Femur (tissue), 1 donor: ENCODE measurements at regions not wholly inside any gene's neighbourhood (a gene's known extent, or its start where the extent isn't known, plus 50 kb on each side); places are given as distances from the start of the nearest gene placed in this dataset.

Experiments used
- DNase-seq: peaks from one replicate; pipeline ENCODE4 v3.0.0-alpha.2; 2017

DNA sequence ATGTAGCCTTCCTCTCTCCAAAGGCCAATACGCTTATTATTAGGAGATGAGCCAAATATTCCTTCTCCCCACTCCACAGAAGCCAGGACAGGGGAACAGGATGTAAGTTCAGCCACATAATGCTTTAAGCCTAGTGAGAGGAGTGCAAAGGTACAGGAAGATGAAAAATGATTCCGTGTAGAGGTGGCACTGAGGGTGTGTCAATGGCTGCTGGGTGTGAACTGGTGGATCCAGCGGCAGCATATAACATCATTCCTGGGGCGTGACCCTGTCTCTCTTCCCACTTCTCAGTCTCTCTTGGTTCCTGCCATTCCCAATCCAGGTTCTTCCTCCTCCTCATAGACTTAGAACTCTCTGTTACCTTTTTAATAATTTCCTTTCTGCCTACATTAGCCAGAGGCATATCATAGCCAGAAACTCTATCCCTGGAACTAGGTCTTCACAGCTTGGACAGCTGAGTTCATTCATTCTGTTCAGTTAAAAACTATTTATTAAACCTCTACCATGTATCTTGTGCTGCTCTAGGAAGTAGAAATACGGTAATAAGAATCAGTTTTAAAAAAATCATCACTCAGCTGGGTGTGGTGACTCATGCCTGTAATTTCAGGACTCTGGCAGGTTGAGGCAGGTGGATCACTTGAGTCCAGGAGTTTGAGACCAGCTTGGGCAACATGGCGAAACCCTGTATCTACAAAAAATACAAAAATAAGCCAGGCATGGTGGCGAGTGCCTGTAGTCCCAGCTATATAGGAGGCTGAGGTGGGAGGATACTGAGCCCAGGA, 58.0 kb upstream of the FAM20A start:
- no peak for DNase-seq

DNA sequence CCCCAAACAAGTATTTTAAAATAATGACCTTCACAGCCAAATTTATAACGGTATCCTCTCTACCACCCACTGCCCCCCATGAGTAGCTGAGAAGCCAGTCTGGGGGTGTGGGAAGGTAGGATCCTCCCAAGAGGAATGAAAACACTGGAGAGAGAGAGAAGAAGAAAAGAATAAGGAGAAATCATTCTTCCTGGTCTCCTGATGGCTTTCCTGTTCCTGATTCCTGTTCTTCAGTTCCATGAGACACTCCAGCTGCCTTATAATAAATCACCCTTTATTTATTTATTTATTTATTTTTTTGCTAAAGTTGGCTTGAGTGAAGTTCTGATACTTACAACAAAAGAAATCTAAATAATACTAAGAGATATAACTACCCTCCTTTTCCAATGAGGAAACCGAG, 56.4 kb upstream of the FAM20A start:
- no peak for DNase-seq

DNA sequence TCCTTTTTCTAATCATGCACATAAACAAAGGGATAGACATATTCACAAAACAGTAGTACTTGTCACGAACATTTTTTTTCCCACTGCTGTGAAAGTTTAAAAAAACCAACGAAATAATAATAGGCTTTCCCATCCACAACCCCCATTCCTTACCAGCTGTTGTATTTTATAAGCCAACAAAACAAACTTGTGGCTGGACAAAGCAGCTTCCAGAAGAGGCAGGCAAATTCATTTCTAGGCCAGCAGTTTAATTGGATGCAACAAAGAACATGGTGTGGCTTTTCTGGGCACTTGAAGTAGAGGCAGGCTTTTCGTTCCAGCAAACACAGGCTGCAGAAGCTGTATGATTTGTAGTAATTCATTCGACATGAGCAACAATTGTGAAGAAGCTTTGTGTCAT, 56.0 kb upstream of the FAM20A start:
- peak; percentile 19 for DNase-seq

DNA sequence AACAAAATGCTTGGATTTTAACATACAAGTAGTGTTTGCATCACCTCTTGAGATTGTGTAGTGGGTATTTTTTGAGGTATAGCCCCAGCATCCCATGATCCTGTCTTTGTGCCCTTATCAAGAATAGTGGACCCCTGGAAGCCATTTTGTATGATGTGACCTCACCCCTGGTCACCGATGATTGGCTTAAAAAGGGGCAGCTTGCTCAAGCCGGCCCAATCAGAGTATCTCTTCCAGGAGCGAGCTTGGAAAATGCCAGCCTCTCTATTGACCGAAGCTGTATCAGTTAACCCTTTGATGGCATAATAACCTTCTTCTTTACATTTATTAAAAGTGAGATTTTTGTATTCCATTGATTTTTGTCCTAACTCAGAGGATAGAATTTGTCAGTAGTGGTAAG, 55.5 kb upstream of the FAM20A start:
- no peak for DNase-seq
